ENCODE measurements at regions not wholly inside any gene's neighbourhood (a gene's known extent, or its start where the extent isn't known, plus 50 kb on each side); places are given as distances from the start of the nearest gene placed in this dataset.
"Not testable (repeated sequence)": the region's sequence is repeated elsewhere in the genome, so short reads cannot be mapped to it uniquely, and the experiment has no call there.

- DNase-seq, result no peak
Measured at GRCh38 chr9:38181866-38182265, 112.8 kb upstream of the SHB start.

GRCh38 chr9:38181232-38181631 lies 112.2 kb upstream of the SHB start:
- DNase-seq, result no peak

- DNase-seq, result no peak
Measured at GRCh38 chr9:38180656-38181055, 111.6 kb upstream of the SHB start.

- DNase-seq, result no peak
Measured at GRCh38 chr9:38179965-38180364, 110.9 kb upstream of the SHB start.

DNA sequence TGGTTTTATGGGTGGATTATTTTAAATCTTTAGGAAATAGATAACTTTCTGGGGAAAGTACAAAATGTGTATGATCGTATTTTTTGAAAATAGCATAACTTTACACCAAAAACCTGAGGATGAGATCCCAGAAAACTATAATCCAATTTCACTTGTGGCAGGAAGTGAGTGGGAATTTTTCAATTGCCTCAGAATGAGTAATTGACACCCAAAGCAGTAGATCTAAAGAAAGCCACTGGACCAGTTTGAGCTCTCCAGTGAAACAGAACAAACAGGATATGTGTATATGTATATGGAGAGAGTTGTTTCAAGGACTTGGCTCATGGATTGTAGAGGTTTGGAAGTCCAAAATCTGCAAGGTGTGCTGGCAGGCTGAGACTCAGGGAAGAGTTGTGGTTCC lies 109.2 kb upstream of the SHB start:
- DNase-seq, result no peak

- no peak for DNase-seq
Measured at GRCh38 chr9:38177680-38178079, 108.7 kb upstream of the SHB start.

DNA sequence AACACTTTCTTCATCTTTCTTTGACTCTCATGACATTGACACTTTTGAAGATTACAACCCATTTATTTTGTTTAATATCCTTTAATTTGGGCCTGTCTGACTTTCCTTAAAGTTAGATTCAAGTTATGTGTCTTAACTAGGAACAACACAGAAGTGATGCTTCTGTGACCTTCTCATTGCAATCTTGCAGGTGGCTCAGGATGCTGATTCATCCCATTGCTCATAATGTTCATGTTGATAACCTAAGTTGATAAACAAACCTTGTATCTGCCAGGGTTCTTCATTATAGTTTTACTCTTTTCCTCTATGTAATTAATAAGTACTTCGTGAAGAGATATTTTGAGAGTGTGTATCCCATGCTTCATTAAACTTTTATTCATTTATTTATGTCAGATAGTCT lies 107.2 kb upstream of the SHB start:
- no peak for DNase-seq

DNA sequence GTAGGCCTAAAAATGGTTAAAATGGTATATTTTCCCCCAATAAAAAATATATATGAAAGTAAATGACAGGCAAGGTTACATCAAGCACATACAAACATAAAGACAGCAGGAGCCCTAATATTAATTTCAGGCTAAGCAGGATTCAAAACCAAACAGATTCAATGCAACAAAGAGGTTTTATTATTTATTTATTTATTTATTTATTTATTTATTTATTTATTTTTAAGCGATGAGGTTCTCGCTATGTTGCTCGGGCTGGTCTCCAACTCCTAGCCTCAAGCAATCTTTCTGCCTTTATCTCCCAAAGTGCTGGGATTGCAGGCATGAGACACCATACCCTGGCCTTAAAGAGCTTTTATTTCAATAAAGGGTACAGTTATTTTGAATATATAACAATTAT lies 106.4 kb upstream of the SHB start:
- DNase-seq, result no peak

DNA sequence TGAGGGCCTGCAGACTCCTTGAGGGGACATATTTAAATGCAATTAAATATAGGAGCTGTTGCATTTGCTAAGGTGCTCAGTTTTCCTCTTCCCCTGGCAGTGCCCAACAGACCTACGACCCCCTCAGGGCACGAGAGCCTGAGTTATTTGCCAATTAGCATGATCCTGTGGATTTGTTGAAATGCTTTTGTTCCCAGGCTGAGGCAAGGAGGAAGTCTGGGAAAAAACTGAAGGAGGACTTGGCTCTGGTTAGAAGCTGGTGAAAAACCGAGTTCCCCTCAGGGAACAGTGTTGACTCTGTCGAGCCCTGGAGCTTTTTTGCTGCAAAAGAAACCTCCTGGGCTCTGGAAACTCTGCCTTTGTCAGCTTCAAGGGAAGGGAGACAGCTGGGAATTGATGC lies 103.6 kb upstream of the SHB start:
- DNase-seq, result no peak

GRCh38 chr9:38171926-38172325 lies 102.9 kb upstream of the SHB start:
- no peak for DNase-seq

DNA sequence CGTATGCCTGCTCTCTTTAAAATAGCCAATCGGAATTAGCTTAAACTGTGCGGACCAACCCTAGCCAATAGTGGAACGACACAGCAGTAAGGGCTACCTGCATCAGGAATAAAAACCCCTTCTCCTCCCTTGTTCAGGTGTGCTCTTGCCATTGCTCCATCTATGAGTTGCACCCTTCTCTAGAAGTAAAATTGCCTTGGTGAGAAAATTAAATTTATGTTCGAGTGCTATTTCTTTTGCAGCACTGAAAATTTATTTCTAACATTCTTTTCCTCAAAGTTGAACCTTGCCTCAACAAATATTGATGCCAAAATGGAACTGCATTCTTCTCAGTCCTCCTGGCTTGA lies 102.5 kb upstream of the SHB start:
- no peak for DNase-seq

DNA sequence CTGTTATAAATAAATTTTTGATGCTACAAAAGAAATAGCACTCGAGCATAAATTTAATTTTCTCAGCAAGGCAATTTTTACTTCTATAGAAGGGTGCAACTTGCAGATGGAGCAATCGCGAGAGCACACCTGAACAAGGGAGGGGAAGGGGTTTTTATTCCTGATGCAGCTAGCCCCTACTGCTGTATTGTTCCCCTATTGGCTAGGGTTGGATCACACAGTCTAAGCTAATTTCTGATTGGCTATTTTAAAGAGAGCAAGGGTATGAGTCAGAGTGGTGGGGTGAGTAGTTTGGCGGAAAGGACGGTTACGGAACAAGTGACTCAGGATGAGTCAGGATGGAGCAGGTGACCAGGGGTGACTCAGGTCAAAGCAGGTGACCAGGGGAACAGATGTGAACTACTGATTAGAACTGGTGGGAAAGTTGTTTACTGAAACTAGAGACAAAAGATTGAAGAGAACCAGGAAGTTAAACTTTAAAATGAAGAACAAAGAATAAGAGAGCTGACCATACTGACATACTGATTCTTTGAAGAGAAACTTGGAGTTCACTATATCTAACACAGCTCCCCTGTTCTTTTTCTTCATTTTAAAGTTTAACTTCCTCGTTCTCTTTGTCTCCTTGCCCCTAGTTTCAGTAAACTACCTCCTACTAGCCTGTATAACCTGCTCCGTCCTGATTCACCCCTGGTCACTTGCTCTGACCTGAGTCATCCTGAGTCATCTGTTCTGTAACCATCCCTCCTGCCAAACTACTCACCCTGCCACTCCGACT lies 101.9 kb upstream of the SHB start:
- DNase-seq, result not testable (repeated sequence)

GRCh38 chr9:38170155-38170554 lies 101.1 kb upstream of the SHB start:
- not testable (repeated sequence) for DNase-seq

DNA sequence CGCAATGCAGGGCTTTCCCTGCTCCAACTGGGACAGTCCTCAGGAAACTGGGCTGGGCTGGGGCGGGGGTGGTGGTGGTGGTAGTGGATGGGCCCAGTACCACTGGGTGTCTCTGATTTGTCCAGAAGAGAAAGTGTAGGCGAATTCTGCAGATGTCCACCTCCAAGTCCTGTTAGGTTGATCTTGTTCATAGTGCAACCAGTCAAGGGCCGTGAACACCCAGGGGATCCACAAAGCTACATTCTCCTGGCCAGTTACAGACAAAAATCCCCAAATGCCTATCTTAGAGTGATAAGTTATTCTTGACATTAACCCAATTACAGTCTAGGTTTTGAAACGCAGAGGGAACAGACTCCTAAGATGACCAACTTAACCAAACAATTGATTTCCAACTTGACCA lies 97.5 kb upstream of the SHB start:
- no peak for DNase-seq

- DNase-seq, result no peak
Measured at GRCh38 chr9:38164659-38165221, 95.7 kb upstream of the SHB start.

- DNase-seq, result no peak
Measured at GRCh38 chr9:38163518-38163917, 94.5 kb upstream of the SHB start.

GRCh38 chr9:38162332-38163211 lies 93.5 kb upstream of the SHB start:
- no peak for DNase-seq

DNA sequence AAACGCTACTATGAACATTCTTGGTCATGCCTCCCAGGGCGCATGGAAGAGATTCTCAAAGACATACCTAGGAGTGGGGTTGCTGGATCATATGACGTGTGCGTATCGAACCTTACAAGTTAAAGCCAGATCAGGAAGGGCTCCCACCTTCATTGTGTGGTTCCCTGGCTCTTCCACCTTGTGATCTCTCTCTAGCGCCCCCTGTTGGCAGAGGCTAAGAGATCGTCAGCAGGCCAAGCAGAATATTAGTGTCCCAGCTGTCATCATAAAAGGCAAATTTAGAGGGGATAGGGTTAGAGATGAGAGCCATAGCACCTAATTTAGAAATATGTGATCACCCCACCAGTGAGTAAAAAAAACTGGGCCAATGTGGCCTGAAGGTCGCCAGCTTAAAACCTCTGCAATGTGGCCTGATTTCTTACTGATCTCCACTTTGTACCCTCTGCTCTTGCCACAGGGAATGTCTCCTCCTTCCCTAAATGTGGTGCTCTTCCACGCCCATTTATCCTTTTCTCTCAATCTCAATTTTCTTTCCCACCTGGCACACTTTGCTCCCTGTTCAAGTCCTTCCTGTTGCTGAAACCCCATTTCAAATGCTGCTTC lies 91.7 kb upstream of the SHB start:
- peak; percentile 51 for DNase-seq

GRCh38 chr9:38159599-38159998 lies 90.6 kb upstream of the SHB start:
- DNase-seq, result no peak

- DNase-seq, result no peak
Measured at GRCh38 chr9:38158628-38159027, 89.6 kb upstream of the SHB start.

- no peak for DNase-seq
Measured at GRCh38 chr9:38157711-38158110, 88.7 kb upstream of the SHB start.

DNA sequence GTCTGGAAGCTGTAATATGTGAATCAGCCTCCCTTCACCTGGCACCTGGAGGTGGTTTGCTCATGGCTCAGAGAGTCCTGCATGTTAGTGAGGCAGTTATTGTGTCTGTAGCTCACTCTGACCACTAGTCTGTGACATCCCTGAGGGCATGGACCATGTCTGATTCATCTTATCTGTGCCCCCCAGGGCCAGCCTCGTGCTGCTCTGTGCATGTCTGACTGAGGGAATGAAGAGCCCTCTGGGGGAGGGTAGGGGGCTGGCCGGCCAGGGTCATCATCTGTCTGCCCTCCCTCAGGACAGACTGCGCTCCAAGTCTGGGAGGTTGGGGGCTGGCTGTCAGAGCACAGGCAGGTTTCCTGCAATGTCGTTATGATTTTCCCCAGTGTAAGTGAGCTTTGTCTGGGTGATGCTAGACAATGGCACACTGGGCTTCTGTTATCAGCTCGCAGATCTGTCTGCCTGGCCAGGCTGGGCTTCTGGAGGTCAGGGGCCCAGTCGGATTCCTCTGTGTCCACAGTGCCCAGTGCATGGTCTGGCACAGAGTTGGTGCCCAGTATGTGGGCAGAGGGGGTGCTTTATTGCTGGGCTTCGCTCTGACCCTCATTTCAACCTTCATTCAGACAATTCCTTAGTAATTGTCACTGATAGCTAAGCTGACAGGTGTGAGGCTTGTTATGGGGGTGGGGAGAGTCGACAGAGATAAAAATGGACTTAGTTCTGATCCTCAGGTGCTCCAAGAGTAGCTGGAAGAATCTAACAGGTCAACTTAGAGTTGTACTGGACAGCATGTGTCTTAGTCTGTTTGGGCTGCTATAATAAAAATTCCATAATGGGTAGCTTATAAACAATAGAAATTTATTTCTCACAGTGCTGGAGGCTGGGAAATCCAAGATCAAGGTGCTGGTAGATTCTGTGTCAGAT lies 85.7 kb upstream of the SHB start:
- DNase-seq, result no peak

DNA sequence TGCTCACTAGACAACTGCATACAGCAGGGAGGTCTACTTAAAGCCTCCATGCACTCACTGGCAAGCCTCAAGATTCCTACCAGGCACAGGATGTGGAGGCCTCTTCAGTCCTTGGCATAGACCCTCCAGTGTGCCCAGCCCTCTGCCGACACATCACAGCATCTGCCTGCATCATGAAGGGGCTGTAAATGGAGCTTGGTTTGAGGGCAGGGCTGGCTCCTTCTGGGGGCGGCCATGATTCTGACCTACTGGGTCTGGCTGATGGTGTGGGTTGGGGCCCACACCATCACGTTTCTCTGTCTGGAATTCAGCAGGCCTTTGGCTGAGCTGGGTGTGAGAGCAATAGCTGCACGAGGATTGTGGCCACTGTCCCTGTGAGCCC lies 84.9 kb upstream of the SHB start:
- no peak for DNase-seq
